ENCODE measurements at regions not wholly inside any gene's neighbourhood (a gene's known extent, or its start where the extent isn't known, plus 50 kb on each side); places are given as distances from the start of the nearest gene placed in this dataset.

- Histone ChIP-seq H3K9me2 (ENCODE audit: insufficient read depth) (no peaks in the 10 kb centered on the region), H3K36me3 (ENCODE audit: low read depth) (no peaks in the 10 kb centered on the region), H3K4me2 (ENCODE audit: unreplicated experiment) (no peak overlapping the region), H3K27ac (no peak overlapping the region), H4K20me1 (ENCODE audit: insufficient read depth) (no peaks in the 10 kb centered on the region), H3K9me3 (ENCODE audit: low read depth) (no peaks in the 10 kb centered on the region), H3K27me3 (replicated peaks; ENCODE audit: insufficient read depth) (peaks cover 16% of the 10 kb centered on the region), H3K4me1 (ENCODE audit: insufficient read depth) (no peaks in the 10 kb centered on the region), H3K4me3 (no peak overlapping the region), H3F3A (ENCODE audit: insufficient read depth) (no peaks in the 10 kb centered on the region), H2AFZ (no peak overlapping the region), H3K79me2 (ENCODE audit: insufficient read depth) (no peaks in the 10 kb centered on the region), H3K9ac (no peak overlapping the region)
- WGBS, 2 experiments (ENCODE audit: low coverage in 1 of 2, low lambda C conversion rate in 2 of 2, missing lambda C conversion rate in 2 of 2): 44 to 49% methylated on average over 12 of the region's 12 CpGs
- in situ Hi-C loops (cut with MboI): no loop called here
- no peak for DNase-seq
- no peak for TF ChIP-seq EZH2phosphoT487 (IDR thresholded peaks at IDR 0.05; ENCODE audit: insufficient read depth, low read depth)
- TF ChIP-seq EZH2 (IDR thresholded peaks at IDR 0.05; ENCODE audit: insufficient read depth, poor library complexity, severe bottlenecking): no peak
Measured at GRCh38 chr20:59398537-59399205, 98.3 kb downstream of the EDN3 start.

- in situ Hi-C loops (cut with MboI): no loop called here
- 30 to 34% methylated on average over 17 of the region's 17 CpGs for WGBS, 2 experiments (ENCODE audit: low coverage in 1 of 2, low lambda C conversion rate in 2 of 2, missing lambda C conversion rate in 2 of 2)
- no peak for DNase-seq
- H4K20me1 ChIP-seq (ENCODE audit: insufficient read depth): no peaks in the 10 kb centered on the region
- peaks cover 22% of the 10 kb centered on the region for H3K27me3 ChIP-seq (replicated peaks; ENCODE audit: insufficient read depth)
- H2AFZ ChIP-seq: no peak overlapping the region
- H3K27ac ChIP-seq: no peak overlapping the region
- H3K4me3 ChIP-seq: no peak overlapping the region
- H3K79me2 ChIP-seq (ENCODE audit: insufficient read depth): no peaks in the 10 kb centered on the region
- no peak overlapping the region for H3K4me2 ChIP-seq (ENCODE audit: unreplicated experiment)
- H3K9ac ChIP-seq: no peak overlapping the region
- no peaks in the 10 kb centered on the region for H3K36me3 ChIP-seq (ENCODE audit: low read depth)
- H3K4me1 ChIP-seq (ENCODE audit: insufficient read depth): no peaks in the 10 kb centered on the region
- no peaks in the 10 kb centered on the region for H3K9me2 ChIP-seq (ENCODE audit: insufficient read depth)
- no peaks in the 10 kb centered on the region for H3K9me3 ChIP-seq (ENCODE audit: low read depth)
- no peak for TF ChIP-seq EZH2phosphoT487 (IDR thresholded peaks at IDR 0.05; ENCODE audit: insufficient read depth, low read depth)
- TF ChIP-seq EZH2 (IDR thresholded peaks at IDR 0.05; ENCODE audit: insufficient read depth, poor library complexity, severe bottlenecking): no peak
- H3F3A ChIP-seq (ENCODE audit: insufficient read depth): no peaks in the 10 kb centered on the region
Measured at GRCh38 chr20:59399426-59400099, 99.2 kb downstream of the EDN3 start.

GRCh38 chr20:59400708-59401107 is 100.3 kb downstream of the EDN3 start:
- H3K36me3 ChIP-seq (ENCODE audit: low read depth): no peaks in the 10 kb centered on the region
- H4K20me1 ChIP-seq (ENCODE audit: insufficient read depth): no peaks in the 10 kb centered on the region
- no peak for DNase-seq
- H3K9me2 ChIP-seq (ENCODE audit: insufficient read depth): no peaks in the 10 kb centered on the region
- TF ChIP-seq EZH2phosphoT487 (IDR thresholded peaks at IDR 0.05; ENCODE audit: insufficient read depth, low read depth) (no peak), EZH2 (IDR thresholded peaks at IDR 0.05; ENCODE audit: insufficient read depth, poor library complexity, severe bottlenecking) (no peak)
- H2AFZ ChIP-seq: no peak overlapping the region
- peaks cover 32% of the 10 kb centered on the region for H3K27me3 ChIP-seq (replicated peaks; ENCODE audit: insufficient read depth)
- 31 to 40% methylated on average over 9 of the region's 9 CpGs for WGBS, 2 experiments (ENCODE audit: low coverage in 1 of 2, low lambda C conversion rate in 2 of 2, missing lambda C conversion rate in 2 of 2)
- no peak overlapping the region for H3K9ac ChIP-seq
- H3K4me3 ChIP-seq: no peak overlapping the region
- H3K4me2 ChIP-seq (ENCODE audit: unreplicated experiment): no peak overlapping the region
- H3K9me3 ChIP-seq (ENCODE audit: low read depth): no peaks in the 10 kb centered on the region
- no peaks in the 10 kb centered on the region for H3F3A ChIP-seq (ENCODE audit: insufficient read depth)
- no peaks in the 10 kb centered on the region for H3K79me2 ChIP-seq (ENCODE audit: insufficient read depth)
- no peaks in the 10 kb centered on the region for H3K4me1 ChIP-seq (ENCODE audit: insufficient read depth)
- in situ Hi-C loops (cut with MboI): no loop called here
- no peak overlapping the region for H3K27ac ChIP-seq

GRCh38 chr20:59402681-59403080 is 102.3 kb downstream of the EDN3 start:
- Histone ChIP-seq H3K36me3 (ENCODE audit: low read depth) (no peaks in the 10 kb centered on the region), H3K4me3 (no peak overlapping the region), H3K27ac (no peak overlapping the region), H3F3A (ENCODE audit: insufficient read depth) (no peaks in the 10 kb centered on the region), H2AFZ (no peak overlapping the region), H3K9ac (no peak overlapping the region), H4K20me1 (ENCODE audit: insufficient read depth) (no peaks in the 10 kb centered on the region), H3K9me2 (ENCODE audit: insufficient read depth) (no peaks in the 10 kb centered on the region), H3K4me1 (ENCODE audit: insufficient read depth) (no peaks in the 10 kb centered on the region), H3K4me2 (ENCODE audit: unreplicated experiment) (no peak overlapping the region), H3K9me3 (ENCODE audit: low read depth) (no peaks in the 10 kb centered on the region), H3K27me3 (replicated peaks; ENCODE audit: insufficient read depth) (peaks cover 34% of the 10 kb centered on the region), H3K79me2 (ENCODE audit: insufficient read depth) (no peaks in the 10 kb centered on the region)
- DNase-seq: no peak
- 0 to 2% methylated on average over 9 of the region's 9 CpGs for WGBS, 2 experiments (ENCODE audit: low coverage in 1 of 2, low lambda C conversion rate in 2 of 2, missing lambda C conversion rate in 2 of 2)
- TF ChIP-seq EZH2 (IDR thresholded peaks at IDR 0.05; ENCODE audit: insufficient read depth, poor library complexity, severe bottlenecking): no peak
- no peak for TF ChIP-seq EZH2phosphoT487 (IDR thresholded peaks at IDR 0.05; ENCODE audit: insufficient read depth, low read depth)
- in situ Hi-C loops (cut with MboI): no loop called here
